HG02798 (cell line): ENCODE measurements at regions not wholly inside any gene's neighbourhood (a gene's known extent, or its start where the extent isn't known, plus 50 kb on each side); places are given as distances from the start of the nearest gene placed in this dataset.

Source experiments
- ATAC-seq: cut with Tn5 transposase; IDR thresholded peaks from one replicate; pipeline ENCODE4 v1.9.1; 2021; ENCODE audit warnings: mild to moderate bottlenecking; ENCODE audit not compliant: unreplicated experiment, poor library complexity

- ATAC-seq = no peak
Measured at GRCh38 chr5:105836268-105836667, 1834.5 kb downstream of the EFNA5 start.

- ATAC-seq = no peak
Measured at GRCh38 chr5:105828821-105829220, 1841.9 kb downstream of the EFNA5 start.

- ATAC-seq = no peak
Measured at GRCh38 chr5:105821800-105822199, 1848.9 kb downstream of the EFNA5 start.

- no peak for ATAC-seq
Measured at GRCh38 chr5:105817914-105818313, 1852.8 kb downstream of the EFNA5 start.

GRCh38 chr5:105817416-105817815 lies 1853.3 kb downstream of the EFNA5 start:
- ATAC-seq = no peak

- ATAC-seq = no peak
Measured at GRCh38 chr5:105816961-105817360, 1853.8 kb downstream of the EFNA5 start.

GRCh38 chr5:105812304-105812703 lies 1858.4 kb downstream of the EFNA5 start:
- no peak for ATAC-seq

GRCh38 chr5:105807951-105808350 lies 1862.8 kb downstream of the EFNA5 start:
- ATAC-seq = no peak

- no peak for ATAC-seq
Measured at GRCh38 chr5:105807290-105807689, 1863.4 kb downstream of the EFNA5 start.

GRCh38 chr5:105806596-105806995 lies 1864.1 kb downstream of the EFNA5 start:
- ATAC-seq = no peak

- no peak for ATAC-seq
Measured at GRCh38 chr5:105803431-105803830, 1867.3 kb downstream of the EFNA5 start.

GRCh38 chr5:105794578-105794977 lies 1876.2 kb downstream of the EFNA5 start:
- ATAC-seq = no peak

- ATAC-seq = no peak
Measured at GRCh38 chr5:105789246-105789645, 1881.5 kb downstream of the EFNA5 start.

GRCh38 chr5:105783811-105784210 lies 1886.9 kb downstream of the EFNA5 start:
- no peak for ATAC-seq

- no peak for ATAC-seq
Measured at GRCh38 chr5:105782501-105782900, 1888.2 kb downstream of the EFNA5 start.

- ATAC-seq = no peak
Measured at GRCh38 chr5:105773241-105773640, 1897.5 kb downstream of the EFNA5 start.

GRCh38 chr5:105767267-105767666 lies 1903.5 kb downstream of the EFNA5 start:
- no peak for ATAC-seq

GRCh38 chr5:105762728-105763127 lies 1908.0 kb downstream of the EFNA5 start:
- ATAC-seq = no peak

GRCh38 chr5:105754056-105754455 lies 1916.7 kb downstream of the EFNA5 start:
- no peak for ATAC-seq

- ATAC-seq = no peak
Measured at GRCh38 chr5:105752801-105753200, 1917.9 kb downstream of the EFNA5 start.

- ATAC-seq = no peak
Measured at GRCh38 chr5:105751908-105752307, 1918.8 kb downstream of the EFNA5 start.

GRCh38 chr5:105745111-105745510 lies 1925.6 kb downstream of the EFNA5 start:
- no peak for ATAC-seq

- peak; percentile 55 for ATAC-seq
Measured at GRCh38 chr5:105740242-105740641, 1930.5 kb downstream of the EFNA5 start.
